HEK293 (cell line): ENCODE measurements at regions not wholly inside any gene's neighbourhood (a gene's known extent, or its start where the extent isn't known, plus 50 kb on each side); places are given as distances from the start of the nearest gene placed in this dataset.

Experiments
- ZNF433 ChIP-seq: fragments of 450-650 bp; formaldehyde crosslinking; IDR thresholded peaks from 2 replicates; pipeline ENCODE4 v1.5.1; 2016; ENCODE audit warnings: missing biosample characterization, missing genetic modification characterization, low read depth
- ZNF701 ChIP-seq: fragments of 450-650 bp; formaldehyde crosslinking; IDR thresholded peaks from 2 replicates; pipeline ENCODE4 v1.5.1; 2016; ENCODE audit warnings: missing biosample characterization, missing genetic modification characterization

- TF ChIP-seq ZNF433 (tag by site-specific recombination) = no peak
- no peak for TF ChIP-seq ZNF701 (tag by site-specific recombination)
Observed at GRCh38 chr10:76631884-76632766, 1005.5 kb downstream of the KCNMA1 start.
